Right lobe of liver (tissue), 6 donors: ENCODE measurements at regions not wholly inside any gene's neighbourhood (a gene's known extent, or its start where the extent isn't known, plus 50 kb on each side); places are given as distances from the start of the nearest gene placed in this dataset.

Experiments used
- ATAC-seq, 4 donors: fragments of 200-7000 bp; cut with Tn5 transposase; one replicate each; pipeline ENCODE4 v1.9.1; 2020; ENCODE audit warnings: mild to moderate bottlenecking in 4 of 4, moderate library complexity in 4 of 4
- DNase-seq, 3 donors: peaks; one replicate each; pipeline ENCODE4 v3.0.0-alpha.2; 2020
- H3K27ac ChIP-seq, 3 donors: fragments of 200-600 bp; one replicate each; pipeline ENCODE4 v1.8.0; 2022
- H3K27me3 ChIP-seq, 2 donors: fragments of 200-600 bp; one replicate each; pipeline ENCODE4 v1.8.0; 2022
- H3K36me3 ChIP-seq, 4 donors: fragments of 200-600 bp; sonication (generic) in 1 of 4; one replicate each; pipeline versions ENCODE4 v1.5.1 to v1.8.0; 2017 to 2022; ENCODE audit warnings: control low read depth in 1 of 4
- H3K4me1 ChIP-seq, 4 donors: fragments of 200-600 bp; sonication (generic) in 1 of 4; one replicate each; pipeline versions ENCODE4 v1.5.1 to v1.8.0; 2017 to 2022; ENCODE audit warnings: control low read depth in 1 of 4
- H3K4me3 ChIP-seq, 3 donors: fragments of 200-600 bp; one replicate each; pipeline ENCODE4 v1.8.0; 2022
- H3K9me3 ChIP-seq, 4 donors: fragments of 200-600 bp; sonication (generic) in 1 of 4; one replicate each; pipeline versions ENCODE4 v1.5.1 to v1.8.0; 2017 to 2022; ENCODE audit warnings: control low read depth in 1 of 4
- CTCF ChIP-seq, 4 donors: fragments of 200-600 bp in 3 of 4; fragments of 450-650 bp in 1 of 4; IDR thresholded peaks; one replicate each; pipeline versions ENCODE4 v1.5.1 to v1.8.0; 2016 to 2022; ENCODE audit warnings: antibody characterized with exemption in 4 of 4, mild to moderate bottlenecking in 2 of 4
- POLR2A ChIP-seq: fragments of 450-650 bp; IDR thresholded peaks from one replicate; pipeline ENCODE4 v1.6.1; 2017; ENCODE audit warnings: antibody characterized with exemption, mild to moderate bottlenecking
- WGBS: methylation state at CpG from one replicate; pipeline ENCODE4 v1.1.6; 2018; ENCODE audit warnings: low coverage, low lambda C conversion rate; ENCODE audit not compliant: insufficient coverage; ENCODE audit errors: missing lambda C conversion rate; 5-methylcytosine and 5-hydroxymethylcytosine counted together
- intact Hi-C, 2 donors: fragments of 100-400 bp; cut with DNase I; formaldehyde crosslinking; loops; one replicate each; pipeline versions ENCODE4 v1.11.2 to v1.14.1; 2022
- donor health status: DM: no; HTN: yes; CAD: no.
- donor health status: DM: no; HTN: no; CAD: no.
- donor health status: DM: no; HTN: no; CAD: no.
- donor health status: DM: no; HTN: yes; CAD: no.
- donor health status: DM: no; HTN: yes; CAD: no.

DNA sequence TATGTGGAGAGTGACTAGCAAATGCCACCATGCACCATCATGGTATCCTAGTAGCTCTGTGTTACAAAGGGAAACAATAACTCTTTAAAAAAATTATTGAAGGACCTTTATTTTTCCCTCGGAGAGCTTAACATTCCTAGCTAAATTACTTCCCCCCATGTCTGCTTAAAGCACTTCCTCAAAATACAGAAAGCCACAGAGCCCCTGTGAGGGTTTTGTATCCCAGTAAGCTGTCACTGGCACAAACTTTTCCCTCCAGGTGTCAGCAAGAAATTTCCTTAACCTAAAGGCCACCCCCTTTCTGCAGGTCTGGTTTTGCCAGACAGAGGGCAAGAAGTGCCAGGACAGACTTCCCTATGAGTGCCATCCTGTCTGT lies 340.0 kb upstream of the PRDM1 start:
- ATAC-seq, result no peak
- Histone ChIP-seq H3K9me3 (no peaks in the 10 kb centered on the region), H3K36me3 (no peaks in the 10 kb centered on the region), H3K4me1 (no peaks in the 10 kb centered on the region), H3K27ac (no peak overlapping the region), H3K27me3 (no peaks in the 10 kb centered on the region), H3K4me3 (no peak overlapping the region)
- intact Hi-C loops, result no loop called here
- no peak for DNase-seq
- WGBS, result 0% methylated on average over 1 of the region's 1 CpG
- TF ChIP-seq POLR2A (no peak), CTCF (IDR thresholded peaks at IDR 0.05) (no peak)

GRCh38 chr6:105745464-105746129 lies 340.5 kb upstream of the PRDM1 start:
- no peak overlapping the region for H3K4me3 ChIP-seq
- TF ChIP-seq CTCF (IDR thresholded peaks at IDR 0.05), result no peak
- no peak for TF ChIP-seq POLR2A
- H3K36me3 ChIP-seq, result no peaks in the 10 kb centered on the region
- DNase-seq (no peak), ATAC-seq (no peak)
- H3K27ac ChIP-seq, result no peak overlapping the region
- no peaks in the 10 kb centered on the region for H3K9me3 ChIP-seq
- no peaks in the 10 kb centered on the region for H3K4me1 ChIP-seq
- no peaks in the 10 kb centered on the region for H3K27me3 ChIP-seq
- intact Hi-C loops, result no loop called here
- 59% methylated on average over 2 of the region's 2 CpGs for WGBS

DNA sequence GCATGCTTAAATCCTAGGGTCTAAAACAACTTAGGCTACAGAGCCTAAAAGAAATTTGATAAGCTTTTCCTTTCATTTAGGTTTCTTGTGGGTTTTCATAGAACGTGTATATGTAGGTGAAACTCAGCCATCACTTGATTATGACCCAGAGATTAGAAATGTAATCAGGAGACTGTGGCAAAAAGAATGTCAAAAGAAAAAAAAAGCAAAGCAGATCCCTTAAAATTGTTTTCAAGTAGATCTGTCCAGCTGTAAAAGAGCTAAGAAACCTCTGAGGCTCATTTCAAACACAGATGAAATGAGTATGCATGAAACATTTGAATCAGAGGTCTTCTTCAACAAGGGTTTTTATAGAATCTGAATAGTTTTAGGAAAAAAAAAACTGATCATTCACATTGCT lies 341.3 kb upstream of the PRDM1 start:
- intact Hi-C loops, result no loop called here
- no peaks in the 10 kb centered on the region for H3K4me1 ChIP-seq
- H3K4me3 ChIP-seq, result no peak overlapping the region
- H3K9me3 ChIP-seq, result no peaks in the 10 kb centered on the region
- DNase-seq (no peak), ATAC-seq (no peak)
- H3K27ac ChIP-seq, result no peak overlapping the region
- WGBS, result 75% methylated on average over 1 of the region's 1 CpG
- TF ChIP-seq POLR2A, result no peak
- no peak for TF ChIP-seq CTCF (IDR thresholded peaks at IDR 0.05)
- H3K27me3 ChIP-seq, result no peaks in the 10 kb centered on the region
- H3K36me3 ChIP-seq, result no peaks in the 10 kb centered on the region

DNA sequence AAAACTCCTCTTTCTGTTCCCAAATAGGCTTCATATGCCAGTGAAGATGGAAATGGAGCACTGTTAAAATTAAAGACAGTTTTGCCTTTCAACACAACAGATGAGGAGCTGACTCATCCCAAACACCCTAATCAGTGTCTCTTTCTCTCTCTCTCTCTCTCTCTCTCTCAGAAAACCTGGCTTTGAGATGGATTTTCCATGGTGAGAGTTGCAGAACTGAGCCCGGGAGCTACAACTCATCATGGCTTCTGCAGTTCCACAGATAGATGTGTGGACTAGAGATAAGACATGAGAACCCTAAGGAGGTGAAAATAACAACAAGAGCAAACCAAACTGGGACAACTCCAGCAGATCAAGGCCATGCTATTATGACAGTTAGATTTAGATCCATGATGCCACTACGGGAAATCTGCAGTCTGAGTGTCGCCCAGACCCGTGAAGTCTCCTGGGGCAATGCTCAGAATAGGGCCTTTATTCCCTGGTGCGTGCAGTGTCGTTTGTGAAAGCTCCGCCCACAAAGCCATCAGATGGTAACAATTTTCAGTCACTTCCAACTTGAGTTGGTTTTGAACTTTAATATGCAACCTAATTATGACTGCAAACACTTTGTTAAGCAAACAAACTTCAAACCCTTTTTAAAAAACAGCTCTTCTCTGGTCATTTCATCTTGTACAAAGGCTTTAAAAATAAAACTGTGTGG lies 338.2 kb upstream of the PREP start:
- Histone ChIP-seq H3K4me3 (no peak overlapping the region), H3K36me3 (no peaks in the 10 kb centered on the region), H3K9me3 (no peaks in the 10 kb centered on the region), H3K27me3 (no peaks in the 10 kb centered on the region), H3K4me1 (no peaks in the 10 kb centered on the region), H3K27ac (no peak overlapping the region)
- TF ChIP-seq CTCF (IDR thresholded peaks at IDR 0.05) (no peak), POLR2A (no peak)
- intact Hi-C loops, result no loop called here
- no peak for ATAC-seq
- no peak for DNase-seq
- 78% methylated on average over 7 of the region's 7 CpGs for WGBS
